Left hindlimb (tissue), 1 donor: ENCODE measurements at regions not wholly inside any gene's neighbourhood (a gene's known extent, or its start where the extent isn't known, plus 50 kb on each side); places are given as distances from the start of the nearest gene placed in this dataset.
"Not testable (repeated sequence)": the region's sequence is repeated elsewhere in the genome, so short reads cannot be mapped to it uniquely, and the experiment has no call there.

ENCODE experiments used
- DNase-seq: peaks from one replicate; pipeline ENCODE4 v3.0.0-alpha.2; 2018

GRCh38 chr1:217921126-217921904 lies 290.2 kb downstream of the SPATA17 start:
- DNase-seq = no peak

- DNase-seq = no peak
These were observed 293.8 kb downstream of the SPATA17 start for GRCh38 chr1:217924924-217925323.

GRCh38 chr1:217929213-217929885 lies 298.2 kb downstream of the SPATA17 start:
- DNase-seq = no peak

- no peak for DNase-seq
These were observed 312.2 kb downstream of the SPATA17 start for GRCh38 chr1:217943361-217943760.

- DNase-seq = no peak
These were observed 313.4 kb downstream of the SPATA17 start for GRCh38 chr1:217944550-217944949.

- no peak for DNase-seq
These were observed 315.4 kb downstream of the SPATA17 start for GRCh38 chr1:217946511-217946910.

- DNase-seq = no peak
These were observed 317.6 kb downstream of the SPATA17 start for GRCh38 chr1:217948741-217949140.

- DNase-seq = no peak
These were observed 322.2 kb downstream of the SPATA17 start for GRCh38 chr1:217953330-217953729.

- no peak for DNase-seq
These were observed 322.8 kb downstream of the SPATA17 start for GRCh38 chr1:217953922-217954321.

GRCh38 chr1:217955723-217956122 lies 324.6 kb downstream of the SPATA17 start:
- DNase-seq = no peak

- DNase-seq = no peak
These were observed 319.8 kb upstream of the RRP15 start for GRCh38 chr1:217965156-217965786.

- DNase-seq = no peak
These were observed 317.0 kb upstream of the RRP15 start for GRCh38 chr1:217968085-217968484.

- DNase-seq = no peak
These were observed 315.7 kb upstream of the RRP15 start for GRCh38 chr1:217969428-217969827.

GRCh38 chr1:217977943-217978342 lies 307.1 kb upstream of the RRP15 start:
- no peak for DNase-seq

- DNase-seq = no peak
These were observed 303.7 kb upstream of the RRP15 start for GRCh38 chr1:217981430-217981829.

GRCh38 chr1:217982331-217983050 lies 302.6 kb upstream of the RRP15 start:
- no peak for DNase-seq

- DNase-seq = no peak
These were observed 302.1 kb upstream of the RRP15 start for GRCh38 chr1:217983051-217983375.

- DNase-seq = no peak
These were observed 299.5 kb upstream of the RRP15 start for GRCh38 chr1:217985641-217986040.

GRCh38 chr1:217989510-217989909 lies 295.6 kb upstream of the RRP15 start:
- DNase-seq = no peak

GRCh38 chr1:217993439-217993838 lies 291.7 kb upstream of the RRP15 start:
- DNase-seq = no peak

GRCh38 chr1:218008296-218008695 lies 276.8 kb upstream of the RRP15 start:
- DNase-seq = not testable (repeated sequence)

GRCh38 chr1:218015106-218015505 lies 270.0 kb upstream of the RRP15 start:
- not testable (repeated sequence) for DNase-seq

GRCh38 chr1:218024211-218024720 lies 260.8 kb upstream of the RRP15 start:
- no peak for DNase-seq
